ENCODE measurements at regions not wholly inside any gene's neighbourhood (a gene's known extent, or its start where the extent isn't known, plus 50 kb on each side); places are given as distances from the start of the nearest gene placed in this dataset.

DNA sequence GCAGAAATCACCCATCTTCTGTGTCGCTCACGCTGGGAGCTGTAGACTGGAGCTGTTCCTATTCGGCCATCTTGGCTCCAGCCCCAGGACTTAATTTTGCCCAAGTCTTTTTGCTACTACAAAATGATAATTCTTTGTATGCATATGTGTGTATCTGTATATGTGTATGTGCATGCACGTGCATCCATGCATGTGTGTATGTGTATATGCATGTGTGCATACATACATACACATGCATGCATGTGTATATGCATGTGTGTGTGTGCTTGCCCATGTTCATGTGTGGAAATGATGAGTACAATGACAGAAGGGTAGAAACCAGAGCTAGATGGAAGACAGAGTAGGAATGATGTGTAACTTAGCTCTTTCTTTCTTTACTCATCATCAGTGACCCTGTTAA is 497.9 kb upstream of the SPRED2 start:
- TF ChIP-seq TAF1 (IDR thresholded peaks at IDR 0.05; ENCODE audit: low read depth) (no peak), CREB1 (IDR thresholded peaks at IDR 0.05; ENCODE audit: low read depth) (no peak), CEBPB (IDR thresholded peaks at IDR 0.05) (no peak), EP300 (IDR thresholded peaks at IDR 0.05; ENCODE audit: borderline replicate concordance) (no peak), RAD21 (IDR thresholded peaks at IDR 0.05; ENCODE audit: low read depth) (no peak), FOXM1 (IDR thresholded peaks at IDR 0.05; ENCODE audit: borderline replicate concordance, low read depth) (no peak), YY1 (IDR thresholded peaks at IDR 0.05; ENCODE audit: low read depth) (no peak), TEAD4 (IDR thresholded peaks at IDR 0.05) (no peak), TCF12 (IDR thresholded peaks at IDR 0.05; ENCODE audit: low read depth) (no peak)
- TF ChIP-seq, protein P1, sequence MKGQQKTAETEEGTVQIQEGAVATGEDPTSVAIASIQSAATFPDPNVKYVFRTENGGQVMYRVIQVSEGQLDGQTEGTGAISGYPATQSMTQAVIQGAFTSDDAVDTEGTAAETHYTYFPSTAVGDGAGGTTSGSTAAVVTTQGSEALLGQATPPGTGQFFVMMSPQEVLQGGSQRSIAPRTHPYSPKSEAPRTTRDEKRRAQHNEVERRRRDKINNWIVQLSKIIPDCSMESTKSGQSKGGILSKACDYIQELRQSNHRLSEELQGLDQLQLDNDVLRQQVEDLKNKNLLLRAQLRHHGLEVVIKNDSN (IDR thresholded peaks at IDR 0.05): no peak
- TF ChIP-seq, protein P2, sequence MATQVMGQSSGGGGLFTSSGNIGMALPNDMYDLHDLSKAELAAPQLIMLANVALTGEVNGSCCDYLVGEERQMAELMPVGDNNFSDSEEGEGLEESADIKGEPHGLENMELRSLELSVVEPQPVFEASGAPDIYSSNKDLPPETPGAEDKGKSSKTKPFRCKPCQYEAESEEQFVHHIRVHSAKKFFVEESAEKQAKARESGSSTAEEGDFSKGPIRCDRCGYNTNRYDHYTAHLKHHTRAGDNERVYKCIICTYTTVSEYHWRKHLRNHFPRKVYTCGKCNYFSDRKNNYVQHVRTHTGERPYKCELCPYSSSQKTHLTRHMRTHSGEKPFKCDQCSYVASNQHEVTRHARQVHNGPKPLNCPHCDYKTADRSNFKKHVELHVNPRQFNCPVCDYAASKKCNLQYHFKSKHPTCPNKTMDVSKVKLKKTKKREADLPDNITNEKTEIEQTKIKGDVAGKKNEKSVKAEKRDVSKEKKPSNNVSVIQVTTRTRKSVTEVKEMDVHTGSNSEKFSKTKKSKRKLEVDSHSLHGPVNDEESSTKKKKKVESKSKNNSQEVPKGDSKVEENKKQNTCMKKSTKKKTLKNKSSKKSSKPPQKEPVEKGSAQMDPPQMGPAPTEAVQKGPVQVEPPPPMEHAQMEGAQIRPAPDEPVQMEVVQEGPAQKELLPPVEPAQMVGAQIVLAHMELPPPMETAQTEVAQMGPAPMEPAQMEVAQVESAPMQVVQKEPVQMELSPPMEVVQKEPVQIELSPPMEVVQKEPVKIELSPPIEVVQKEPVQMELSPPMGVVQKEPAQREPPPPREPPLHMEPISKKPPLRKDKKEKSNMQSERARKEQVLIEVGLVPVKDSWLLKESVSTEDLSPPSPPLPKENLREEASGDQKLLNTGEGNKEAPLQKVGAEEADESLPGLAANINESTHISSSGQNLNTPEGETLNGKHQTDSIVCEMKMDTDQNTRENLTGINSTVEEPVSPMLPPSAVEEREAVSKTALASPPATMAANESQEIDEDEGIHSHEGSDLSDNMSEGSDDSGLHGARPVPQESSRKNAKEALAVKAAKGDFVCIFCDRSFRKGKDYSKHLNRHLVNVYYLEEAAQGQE (IDR thresholded peaks at IDR 0.05; ENCODE audit: low read depth): no peak
- TF ChIP-seq, protein P3, sequence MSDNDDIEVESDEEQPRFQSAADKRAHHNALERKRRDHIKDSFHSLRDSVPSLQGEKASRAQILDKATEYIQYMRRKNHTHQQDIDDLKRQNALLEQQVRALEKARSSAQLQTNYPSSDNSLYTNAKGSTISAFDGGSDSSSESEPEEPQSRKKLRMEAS (IDR thresholded peaks at IDR 0.05): no peak
